Thyroid gland (tissue), 4 donors: ENCODE measurements at regions not wholly inside any gene's neighbourhood (a gene's known extent, or its start where the extent isn't known, plus 50 kb on each side); places are given as distances from the start of the nearest gene placed in this dataset.

ENCODE experiments used
- DNase-seq, 2 donors: peaks; one replicate each; pipeline ENCODE4 v3.0.0-alpha.2; 2019
- H3K27ac ChIP-seq, 3 donors: fragments of 200-600 bp; sonication (generic); 1 replicate in 2 of 3; 2 replicates in 1 of 3; pipeline ENCODE4 v1.5.1; 2016 to 2019; ENCODE audit warnings: mild to moderate bottlenecking in 1 of 3, moderate library complexity in 1 of 3
- H3K27me3 ChIP-seq: fragments of 200-600 bp; sonication (generic); one replicate; pipeline ENCODE4 v1.5.1; 2019
- H3K36me3 ChIP-seq, 2 donors: fragments of 200-600 bp; sonication (generic); one replicate each; pipeline ENCODE4 v1.5.1; 2016 to 2019
- H3K4me1 ChIP-seq, 2 donors: fragments of 200-600 bp; sonication (generic); one replicate each; pipeline ENCODE4 v1.5.1; 2017 to 2019
- H3K4me3 ChIP-seq, 3 donors: fragments of 200-600 bp; sonication (generic); replicated peaks in 1 of 3; 1 replicate in 2 of 3; 2 replicates in 1 of 3; pipeline ENCODE4 v1.5.1; 2016; ENCODE audit warnings: mild to moderate bottlenecking in 1 of 3
- H3K9me3 ChIP-seq: fragments of 200-600 bp; sonication (generic); one replicate; pipeline ENCODE4 v1.5.1; 2017
- CTCF ChIP-seq, 6 experiments: fragments of 200-600 bp in 3 of 6; fragments of 450-650 bp in 3 of 6; sonication (generic) in 3 of 6; IDR thresholded peaks; one replicate each; pipeline ENCODE4 v1.5.1; 2016 to 2019; ENCODE audit warnings: antibody characterized with exemption in 6 of 6, mild to moderate bottlenecking in 2 of 6, inconsistent platforms in 1 of 6, moderate library complexity in 1 of 6
- POLR2A ChIP-seq, 2 donors: fragments of 450-650 bp; IDR thresholded peaks; one replicate each; pipeline ENCODE4 v1.6.1; 2017; ENCODE audit warnings: antibody characterized with exemption in 2 of 2, mild to moderate bottlenecking in 2 of 2, moderate library complexity in 1 of 2
- WGBS, 2 donors: methylation state at CpG; one replicate each; pipeline ENCODE4 v1.1.5; 2017; 5-methylcytosine and 5-hydroxymethylcytosine counted together
- intact Hi-C: fragments of 100-400 bp; cut with DNase I; formaldehyde crosslinking; loops from one replicate; pipeline ENCODE4 v1.15.1; 2023

- Histone ChIP-seq H3K27me3 (no peaks in the 10 kb centered on the region), H3K9me3 (no peaks in the 10 kb centered on the region), H3K27ac (no peak overlapping the region), H3K4me3 (no peak overlapping the region), H3K4me1 (no peaks in the 10 kb centered on the region), H3K36me3 (no peaks in the 10 kb centered on the region)
- intact Hi-C loops, result no loop called here
- DNase-seq, result no peak
- TF ChIP-seq POLR2A (IDR thresholded peaks at IDR 0.05), result no peak
- no peak for TF ChIP-seq CTCF (IDR thresholded peaks at IDR 0.05)
- 29 to 45% methylated on average over 3 of the region's 3 CpGs for WGBS, 2 donors
Measured at GRCh38 chr10:117788911-117789310, 246.4 kb downstream of the EMX2 start.

DNA sequence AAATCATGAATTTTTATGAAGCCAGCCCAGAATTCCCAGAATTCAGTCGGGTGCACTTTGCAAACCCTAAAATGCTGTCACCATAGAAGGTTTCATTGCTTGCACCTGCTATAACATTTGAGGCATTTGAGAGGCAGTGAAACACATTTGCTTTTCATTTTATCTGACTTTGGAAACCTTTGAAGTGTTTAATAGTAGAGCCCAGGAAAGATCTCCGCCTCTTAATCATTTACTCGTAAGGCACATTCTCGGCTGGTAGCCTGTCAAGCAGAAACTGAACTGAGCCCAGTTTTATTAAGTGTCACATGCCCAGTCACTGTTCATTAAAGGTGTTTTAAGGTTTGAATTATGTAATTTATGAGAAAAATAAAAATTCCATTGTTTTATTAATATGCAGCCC is 247.6 kb downstream of the EMX2 start:
- WGBS, 2 donors, result 80 to 81% methylated on average over 4 of the region's 4 CpGs

DNA sequence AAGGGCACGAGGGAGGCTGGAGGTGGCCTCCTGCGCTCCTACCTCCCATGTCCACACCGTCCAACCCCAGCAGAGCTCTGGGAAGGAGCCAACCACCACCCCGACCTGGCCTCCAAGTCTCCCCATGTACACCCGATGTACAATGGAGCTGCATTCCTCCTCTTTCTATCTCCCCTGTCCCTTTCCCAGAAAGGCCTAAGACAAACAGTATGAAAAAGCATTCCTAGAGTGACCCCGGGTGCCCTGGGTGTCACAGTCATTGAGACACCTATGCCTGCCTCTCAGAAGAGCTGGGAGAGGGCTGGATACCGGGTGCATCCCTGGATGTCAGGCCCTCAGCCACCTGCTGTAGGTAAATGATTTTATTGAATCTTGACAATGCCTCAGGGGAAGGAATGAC is 248.1 kb downstream of the EMX2 start:
- Histone ChIP-seq H3K4me3 (no peak overlapping the region), H3K4me1 (no peaks in the 10 kb centered on the region), H3K27ac (no peak overlapping the region), H3K27me3 (no peaks in the 10 kb centered on the region), H3K9me3 (no peaks in the 10 kb centered on the region), H3K36me3 (no peaks in the 10 kb centered on the region)
- DNase-seq, result no peak
- intact Hi-C loops, result no loop called here
- 67 to 74% methylated on average over 7 of the region's 7 CpGs for WGBS, 2 donors
- TF ChIP-seq POLR2A (IDR thresholded peaks at IDR 0.05), result no peak

More for the DNA sequence above, 247.6 kb downstream of the EMX2 start:
- Histone ChIP-seq H3K9me3 (no peaks in the 10 kb centered on the region), H3K4me1 (no peaks in the 10 kb centered on the region), H3K4me3 (no peak overlapping the region), H3K27ac (no peak overlapping the region), H3K27me3 (no peaks in the 10 kb centered on the region), H3K36me3 (no peaks in the 10 kb centered on the region)
- TF ChIP-seq POLR2A (IDR thresholded peaks at IDR 0.05) (no peak), CTCF (IDR thresholded peaks at IDR 0.05) (no peak)
- intact Hi-C loops, result no loop called here
- DNase-seq, result no peak

DNA sequence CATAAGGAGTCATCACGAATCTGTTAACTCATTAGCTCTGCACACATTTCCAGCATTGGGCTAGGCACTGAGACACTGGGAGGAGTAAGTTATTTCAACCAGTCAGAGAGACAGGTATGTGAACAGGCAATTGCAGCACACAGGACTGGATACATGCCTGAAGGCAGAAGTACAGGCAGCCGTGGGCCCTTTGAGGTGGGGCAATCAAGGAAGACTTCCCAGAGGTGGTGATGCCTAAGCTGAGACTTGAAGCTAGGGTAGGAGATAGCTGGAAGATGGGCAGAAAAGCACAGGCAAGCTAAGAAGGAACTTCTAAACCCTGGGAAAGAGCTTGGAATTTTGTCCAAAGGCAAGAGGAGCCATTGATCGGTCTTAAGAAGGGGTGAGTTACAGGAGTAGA is 249.7 kb downstream of the EMX2 start:
- no peaks in the 10 kb centered on the region for H3K36me3 ChIP-seq
- H3K4me3 ChIP-seq, result no peak overlapping the region
- H3K27ac ChIP-seq, result no peak overlapping the region
- intact Hi-C loops, result no loop called here
- H3K4me1 ChIP-seq, result no peaks in the 10 kb centered on the region
- H3K9me3 ChIP-seq, result no peaks in the 10 kb centered on the region
- no peak for TF ChIP-seq CTCF (IDR thresholded peaks at IDR 0.05)
- TF ChIP-seq POLR2A (IDR thresholded peaks at IDR 0.05), result no peak
- DNase-seq, result no peak
- no peaks in the 10 kb centered on the region for H3K27me3 ChIP-seq
- 76 to 90% methylated on average over 3 of the region's 3 CpGs for WGBS, 2 donors

DNA sequence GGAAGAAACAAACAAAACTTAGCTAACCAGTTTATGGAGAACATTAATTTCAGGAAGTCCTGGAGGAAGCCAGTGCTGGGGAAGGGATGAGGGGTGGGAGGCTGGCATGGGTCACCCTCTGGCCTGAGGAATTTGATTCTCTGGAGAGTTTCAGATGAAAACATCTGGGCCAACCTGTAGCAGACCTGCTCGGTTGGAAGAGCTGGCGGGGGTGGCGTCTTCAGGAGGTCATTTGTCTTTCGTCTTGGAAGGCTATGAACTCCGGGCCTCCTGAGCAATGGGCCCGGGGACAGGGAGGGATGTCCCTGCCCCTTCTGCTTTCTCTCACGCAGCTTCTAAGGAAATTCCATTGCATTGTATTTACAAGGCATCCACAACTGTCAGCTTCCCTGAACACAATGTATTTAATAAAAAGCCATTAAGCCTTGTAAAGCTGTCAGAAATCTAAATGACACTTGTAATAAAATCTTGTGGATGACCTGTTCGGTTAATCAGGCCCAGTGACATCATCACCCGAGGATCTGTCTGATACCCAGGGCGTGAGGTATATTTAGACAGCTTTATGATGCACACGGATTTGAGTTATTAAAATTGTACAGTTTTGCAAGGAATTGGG is 250.5 kb downstream of the RAB11FIP2 start:
- no peaks in the 10 kb centered on the region for H3K27me3 ChIP-seq
- no peak for DNase-seq

GRCh38 chr10:117797296-117797695 is 249.4 kb downstream of the RAB11FIP2 start:
- no peak for DNase-seq
- Histone ChIP-seq H3K9me3 (no peaks in the 10 kb centered on the region), H3K27ac (no peak overlapping the region), H3K27me3 (no peaks in the 10 kb centered on the region), H3K4me1 (no peaks in the 10 kb centered on the region), H3K36me3 (no peaks in the 10 kb centered on the region), H3K4me3 (no peak overlapping the region)
- WGBS, 2 donors, result 81 to 83% methylated on average over 10 of the region's 10 CpGs
- intact Hi-C loops, result no loop called here
- TF ChIP-seq CTCF (IDR thresholded peaks at IDR 0.05) (no peak), POLR2A (IDR thresholded peaks at IDR 0.05) (no peak)

More for the DNA sequence above, 250.5 kb downstream of the RAB11FIP2 start:
- Histone ChIP-seq H3K9me3 (no peaks in the 10 kb centered on the region), H3K27ac (no peak overlapping the region), H3K4me3 (no peak overlapping the region), H3K4me1 (no peaks in the 10 kb centered on the region), H3K36me3 (no peaks in the 10 kb centered on the region)
- intact Hi-C loops, result no loop called here
- no peak for TF ChIP-seq POLR2A (IDR thresholded peaks at IDR 0.05)
- WGBS, 2 donors, result 65 to 73% methylated on average over 11 of the region's 11 CpGs
